ENCODE measurements at regions not wholly inside any gene's neighbourhood (a gene's known extent, or its start where the extent isn't known, plus 50 kb on each side); places are given as distances from the start of the nearest gene placed in this dataset. TPM values are rescaled to one million over a fixed set of nuclear protein-coding genes. Genes with fewer than 3 reads are reported as not detected.

Small RNA genes lying in the stretch of these regions (small RNA-seq; reads per million reads assigned to genes)
- gene MIR3681 (ENCODE audit: insufficient read depth) (3.2 reads per million, percentile 50 among the genes with 10 or more reads in this experiment), gene RF00093 (ENCODE audit: insufficient read depth) (not detected), gene RNU6-843P (ENCODE audit: insufficient read depth) (not detected)

All from mesendoderm (in vitro differentiated cells).